ENCODE measurements at regions not wholly inside any gene's neighbourhood (a gene's known extent, or its start where the extent isn't known, plus 50 kb on each side); places are given as distances from the start of the nearest gene placed in this dataset.

DNA sequence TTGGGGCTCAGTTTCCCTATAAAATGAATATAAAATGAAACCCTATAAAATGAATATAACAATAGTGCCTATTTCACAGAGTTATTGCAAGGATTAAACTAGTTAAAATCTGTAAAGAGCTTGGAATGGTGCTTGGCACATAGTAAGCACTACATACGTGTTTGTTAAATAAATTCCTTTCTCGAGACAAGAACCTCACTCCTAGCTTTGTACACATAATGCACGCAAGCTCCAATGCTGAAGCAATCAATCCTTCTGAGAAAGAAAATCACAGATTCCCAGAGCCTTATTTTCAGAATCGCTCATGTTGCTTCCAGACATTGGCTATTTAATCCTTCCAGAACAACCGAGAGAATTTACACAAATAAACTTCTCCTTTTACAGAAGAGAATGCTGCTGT is 440.9 kb downstream of the IRS1 start:
- no peak for TF ChIP-seq POLR2A (IDR thresholded peaks at IDR 0.05; ENCODE audit: low read depth, low read length)
- no peak for TF ChIP-seq POLR2AphosphoS5 (IDR thresholded peaks at IDR 0.05; ENCODE audit: low read depth, low read length)
- no peak for TF ChIP-seq TAF1 (IDR thresholded peaks at IDR 0.05; ENCODE audit: low read depth, low read length)
- TF ChIP-seq POU2F2 (IDR thresholded peaks at IDR 0.05; ENCODE audit: low read depth, low read length) = no peak
- no peak for TF ChIP-seq SPI1 (IDR thresholded peaks at IDR 0.05; ENCODE audit: low read depth, low read length)
- TF ChIP-seq PAX5 (IDR thresholded peaks at IDR 0.05; ENCODE audit: insufficient read depth, low read length, severe bottlenecking) = no peak
